Tibial artery (tissue), 4 donors: ENCODE measurements at regions not wholly inside any gene's neighbourhood (a gene's known extent, or its start where the extent isn't known, plus 50 kb on each side); places are given as distances from the start of the nearest gene placed in this dataset.

Experiments
- DNase-seq, 2 donors: peaks; one replicate each; pipeline ENCODE4 v3.0.0-alpha.2; 2019
- H3K27ac ChIP-seq, 2 donors: fragments of 200-600 bp; sonication (generic) in 1 of 2; 1 replicate in 1 of 2; 2 replicates in 1 of 2; pipeline ENCODE4 v1.5.1; 2018 to 2019; ENCODE audit warnings: mild to moderate bottlenecking in 1 of 2
- H3K27me3 ChIP-seq, 2 donors: fragments of 200-600 bp; sonication (generic) in 1 of 2; one replicate each; pipeline versions ENCODE4 v1.5.1 to v1.6.0; 2016 to 2019
- H3K36me3 ChIP-seq, 3 donors: fragments of 200-600 bp; sonication (generic) in 2 of 3; one replicate each; pipeline ENCODE4 v1.5.1; 2016 to 2019; ENCODE audit warnings: mild to moderate bottlenecking in 2 of 3
- H3K4me1 ChIP-seq, 4 donors: fragments of 200-600 bp; sonication (generic) in 2 of 4; 1 replicate in 3 of 4; 2 replicates in 1 of 4; pipeline ENCODE4 v1.5.1; 2016 to 2019
- H3K4me3 ChIP-seq, 2 donors: fragments of 200-600 bp; sonication (generic) in 1 of 2; 1 replicate in 1 of 2; 2 replicates in 1 of 2; pipeline ENCODE4 v1.5.1; 2018 to 2019; ENCODE audit warnings: mild to moderate bottlenecking in 2 of 2
- H3K9me3 ChIP-seq, 3 donors: fragments of 200-600 bp; sonication (generic) in 1 of 3; one replicate each; pipeline ENCODE4 v1.5.1; 2016 to 2019
- intact Hi-C: fragments of 100-400 bp; cut with DNase I; formaldehyde crosslinking; loops from one replicate; pipeline ENCODE4 v1.15.0; 2023; ENCODE audit warnings: low total_unique reads
- TF ChIP-seq, protein P1 (sequence below), 2 experiments: fragments of 200-600 bp in 1 of 2; fragments of 450-650 bp in 1 of 2; IDR thresholded peaks; one replicate each; pipeline ENCODE4 v1.5.1; 2017 to 2019; ENCODE audit warnings: antibody characterized with exemption in 2 of 2, mild to moderate bottlenecking in 1 of 2, moderate library complexity in 1 of 2

DNA sequence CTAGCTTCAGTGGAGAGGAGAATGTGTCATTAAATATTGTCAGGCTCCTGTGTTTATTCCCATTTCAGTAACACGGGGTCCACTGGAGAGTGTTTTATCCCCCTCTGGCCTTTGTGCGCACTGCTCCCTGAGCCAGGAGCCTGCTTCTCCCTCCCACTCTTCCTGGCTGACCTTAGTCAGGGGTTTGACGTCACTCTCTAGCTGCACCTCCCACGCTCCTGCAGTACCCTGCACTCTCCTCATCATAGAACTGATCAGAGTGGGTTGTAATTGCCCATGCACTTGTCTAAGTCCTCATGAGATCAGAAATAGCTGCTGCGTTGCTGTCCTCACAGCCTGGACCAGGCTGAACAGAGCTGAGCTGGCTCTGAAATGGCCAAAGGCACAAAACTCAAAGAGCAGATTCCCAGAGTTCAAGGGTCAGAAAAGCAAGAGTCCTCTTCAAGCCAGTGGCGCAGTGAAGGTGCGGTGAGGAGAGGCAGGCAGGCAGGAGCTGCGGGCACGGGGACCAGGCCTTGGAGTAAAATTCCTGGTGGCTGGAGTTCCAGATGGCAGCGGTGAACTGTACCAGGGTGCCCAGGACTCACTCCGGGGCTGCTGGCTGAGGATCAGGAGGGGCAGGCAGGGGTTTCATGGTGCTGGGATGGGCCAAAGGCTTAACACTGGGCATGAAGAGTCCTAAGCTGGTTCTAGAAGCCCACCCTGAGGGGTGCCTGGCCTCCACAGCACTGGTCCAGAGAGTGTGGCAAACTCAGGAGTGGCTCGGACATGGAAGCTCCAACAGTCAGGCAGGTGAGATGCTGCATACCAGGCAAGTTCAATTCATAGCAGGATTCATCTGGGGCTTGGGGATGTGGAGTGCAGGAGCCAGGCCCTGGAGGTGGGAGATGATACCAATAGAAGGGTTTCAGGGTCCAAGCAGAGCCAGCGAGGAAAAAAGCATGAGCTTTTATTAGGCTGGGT is 170.9 kb downstream of the SCP2D1 start:
- Histone ChIP-seq H3K9me3 (no peaks in the 10 kb centered on the region), H3K27me3 (no peaks in the 10 kb centered on the region), H3K4me3 (no peak overlapping the region), H3K4me1 (peaks cover 0 to 18% (median 2%) of the 10 kb centered on the region in 4 donors), H3K36me3 (no peaks in the 10 kb centered on the region), H3K27ac (no peak overlapping the region)
- intact Hi-C loops: no loop called here
- DNase-seq: no peak
- TF ChIP-seq, protein P1, sequence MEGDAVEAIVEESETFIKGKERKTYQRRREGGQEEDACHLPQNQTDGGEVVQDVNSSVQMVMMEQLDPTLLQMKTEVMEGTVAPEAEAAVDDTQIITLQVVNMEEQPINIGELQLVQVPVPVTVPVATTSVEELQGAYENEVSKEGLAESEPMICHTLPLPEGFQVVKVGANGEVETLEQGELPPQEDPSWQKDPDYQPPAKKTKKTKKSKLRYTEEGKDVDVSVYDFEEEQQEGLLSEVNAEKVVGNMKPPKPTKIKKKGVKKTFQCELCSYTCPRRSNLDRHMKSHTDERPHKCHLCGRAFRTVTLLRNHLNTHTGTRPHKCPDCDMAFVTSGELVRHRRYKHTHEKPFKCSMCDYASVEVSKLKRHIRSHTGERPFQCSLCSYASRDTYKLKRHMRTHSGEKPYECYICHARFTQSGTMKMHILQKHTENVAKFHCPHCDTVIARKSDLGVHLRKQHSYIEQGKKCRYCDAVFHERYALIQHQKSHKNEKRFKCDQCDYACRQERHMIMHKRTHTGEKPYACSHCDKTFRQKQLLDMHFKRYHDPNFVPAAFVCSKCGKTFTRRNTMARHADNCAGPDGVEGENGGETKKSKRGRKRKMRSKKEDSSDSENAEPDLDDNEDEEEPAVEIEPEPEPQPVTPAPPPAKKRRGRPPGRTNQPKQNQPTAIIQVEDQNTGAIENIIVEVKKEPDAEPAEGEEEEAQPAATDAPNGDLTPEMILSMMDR (IDR thresholded peaks at IDR 0.05): no peak

DNA sequence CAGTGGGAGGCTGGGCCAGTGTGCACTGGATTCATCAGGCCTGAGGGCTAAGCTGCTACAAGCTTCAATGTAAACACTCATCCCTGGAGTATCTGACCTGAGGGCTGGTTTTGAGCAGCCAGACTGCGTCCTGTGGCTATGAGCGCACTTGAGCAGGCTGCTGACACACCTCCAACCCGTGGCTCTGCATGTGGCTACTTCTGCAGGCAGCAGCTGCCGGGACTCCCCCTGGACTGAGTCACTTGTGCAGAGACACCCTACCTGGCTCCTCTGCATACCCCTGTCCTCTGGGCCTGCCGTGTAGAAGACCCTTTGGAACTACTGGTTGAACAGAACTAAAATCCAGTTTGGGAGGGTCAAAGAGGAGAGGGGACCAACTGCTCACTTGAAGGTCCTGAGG is 172.0 kb downstream of the SCP2D1 start:
- TF ChIP-seq, protein P1 (IDR thresholded peaks at IDR 0.05): no peak
- DNase-seq: no peak
- H3K36me3 ChIP-seq: no peaks in the 10 kb centered on the region
- no peaks in the 10 kb centered on the region for H3K9me3 ChIP-seq
- H3K4me1 ChIP-seq: peaks cover 0 to 22% (median 2%) of the 10 kb centered on the region in 4 donors
- H3K27ac ChIP-seq: peak overlapping the region in 1 of 2 donors; percentile 47
- intact Hi-C loops: no loop called here
- no peak overlapping the region for H3K4me3 ChIP-seq
- H3K27me3 ChIP-seq: no peaks in the 10 kb centered on the region

DNA sequence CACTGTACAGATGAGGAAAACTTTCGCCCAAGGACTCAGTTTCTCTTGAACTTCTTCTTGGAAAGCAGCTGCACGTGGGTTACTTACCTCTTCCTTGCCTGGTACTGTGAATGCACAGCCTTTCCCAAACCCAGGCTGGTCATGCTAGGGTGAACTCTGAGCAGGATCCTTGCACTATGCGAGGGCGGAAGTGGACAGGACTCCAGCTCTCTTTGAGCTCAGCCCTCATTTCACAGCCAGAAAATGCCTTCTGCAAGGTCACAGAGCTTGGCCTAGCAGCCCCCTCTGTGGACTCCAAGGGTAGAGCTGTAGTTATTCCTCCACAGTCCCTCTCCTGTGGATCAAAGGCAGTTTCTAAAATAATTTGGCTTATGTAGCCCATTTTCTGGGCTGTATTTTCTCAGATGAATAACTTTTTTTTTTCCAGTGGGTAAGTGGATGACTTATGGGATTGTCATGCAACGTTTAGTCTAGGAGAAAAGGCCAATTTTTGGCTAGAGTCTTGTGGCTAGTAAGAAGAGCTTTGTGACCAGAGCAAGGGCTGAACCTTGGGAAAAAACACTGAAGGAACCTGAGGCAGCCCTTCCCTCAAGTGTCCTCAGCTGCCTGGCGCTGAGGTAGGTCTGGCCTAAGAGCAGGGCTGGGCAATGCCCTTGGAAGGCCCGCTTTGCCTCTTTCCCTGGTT is 172.7 kb downstream of the SCP2D1 start:
- Histone ChIP-seq H3K36me3 (no peaks in the 10 kb centered on the region), H3K4me3 (no peak overlapping the region), H3K27ac (peak overlapping the region; percentile 47 to 52), H3K9me3 (no peaks in the 10 kb centered on the region), H3K27me3 (no peaks in the 10 kb centered on the region), H3K4me1 (peaks cover 0 to 22% (median 2%) of the 10 kb centered on the region in 4 donors)
- intact Hi-C loops: no loop called here
- DNase-seq: no peak
- TF ChIP-seq, protein P1 (IDR thresholded peaks at IDR 0.05): no peak

DNA sequence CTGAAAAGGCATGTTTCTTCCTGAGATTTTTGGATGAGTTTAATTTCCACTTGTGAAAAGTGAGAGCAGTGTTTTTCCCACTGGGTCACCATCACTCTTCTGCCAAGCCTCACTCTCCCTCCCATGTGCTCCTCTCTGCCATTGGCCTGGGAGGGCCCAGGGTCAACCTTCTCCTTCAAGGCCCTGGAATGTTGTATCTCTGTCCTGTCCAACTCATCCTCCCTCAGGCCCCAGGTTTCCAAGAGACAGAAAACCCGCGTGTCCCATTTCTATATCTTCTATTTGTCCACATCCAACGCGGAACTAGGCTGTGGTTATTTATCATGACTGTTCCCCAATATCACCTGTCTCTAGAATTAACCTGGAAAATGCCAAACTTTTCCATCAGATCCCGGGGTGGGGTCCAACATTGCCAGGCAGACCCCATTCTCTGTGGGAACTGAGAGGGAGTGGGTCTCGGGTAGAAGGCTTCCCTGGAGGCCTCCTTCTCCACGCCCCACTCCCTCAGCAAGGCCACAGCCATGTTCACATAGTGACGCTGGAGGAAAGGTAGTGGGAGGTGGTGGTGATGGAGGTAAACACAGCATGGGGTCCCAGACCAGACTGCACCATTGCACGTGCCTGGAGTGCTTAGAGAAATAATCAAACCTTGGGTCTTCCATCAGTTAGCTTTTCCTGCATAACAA is 173.5 kb downstream of the SCP2D1 start:
- H3K4me1 ChIP-seq: peaks cover 0 to 22% (median 2%) of the 10 kb centered on the region in 4 donors
- no peaks in the 10 kb centered on the region for H3K36me3 ChIP-seq
- TF ChIP-seq, protein P1 (IDR thresholded peaks at IDR 0.05): no peak

DNA sequence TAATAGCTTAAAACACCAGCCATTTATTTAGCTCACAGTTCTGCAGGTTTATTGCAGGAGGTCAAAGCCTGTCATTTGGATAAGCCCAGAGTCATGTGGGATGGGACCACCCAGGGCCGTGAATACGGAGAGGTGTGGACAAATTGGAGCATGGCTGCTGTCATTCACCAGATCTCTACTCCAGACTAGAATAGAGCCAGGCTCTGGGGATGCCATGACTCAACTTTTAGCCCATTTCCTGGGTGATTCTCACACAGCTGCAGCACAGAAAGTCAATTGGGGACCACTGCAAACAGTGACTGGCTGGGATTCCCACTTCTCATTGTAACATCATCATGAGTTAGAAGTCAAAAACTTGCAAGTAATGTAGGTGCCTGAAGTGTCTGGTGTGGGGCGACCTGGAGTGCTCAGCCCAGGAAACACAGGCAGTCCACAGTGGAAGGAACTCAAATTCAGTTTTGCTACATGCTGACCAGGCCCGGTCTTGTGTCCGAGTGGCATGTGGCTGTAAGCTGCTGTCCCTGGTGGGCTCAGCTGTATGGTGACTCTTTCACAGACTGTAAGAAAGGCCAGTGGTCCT is 174.3 kb downstream of the SCP2D1 start:
- no peak overlapping the region for H3K4me3 ChIP-seq
- no peaks in the 10 kb centered on the region for H3K9me3 ChIP-seq
- H3K27me3 ChIP-seq: no peaks in the 10 kb centered on the region
- peaks cover 0 to 22% (median 2%) of the 10 kb centered on the region in 4 donors for H3K4me1 ChIP-seq
- no peaks in the 10 kb centered on the region for H3K36me3 ChIP-seq
- intact Hi-C loops: no loop called here
- TF ChIP-seq, protein P1 (IDR thresholded peaks at IDR 0.05): no peak
- no peak for DNase-seq
- no peak overlapping the region for H3K27ac ChIP-seq

More for the DNA sequence above, 173.5 kb downstream of the SCP2D1 start:
- Histone ChIP-seq H3K27me3 (no peaks in the 10 kb centered on the region), H3K4me3 (no peak overlapping the region), H3K27ac (peak overlapping the region; percentile 47 to 52), H3K9me3 (no peaks in the 10 kb centered on the region)
- peak in 1 of 2 donors; percentile 37 for DNase-seq
- intact Hi-C loops: no loop called here
